ENCODE measurements at regions not wholly inside any gene's neighbourhood (a gene's known extent, or its start where the extent isn't known, plus 50 kb on each side); places are given as distances from the start of the nearest gene placed in this dataset.
"Not testable (repeated sequence)": the region's sequence is repeated elsewhere in the genome, so short reads cannot be mapped to it uniquely, and the experiment has no call there.

DNA sequence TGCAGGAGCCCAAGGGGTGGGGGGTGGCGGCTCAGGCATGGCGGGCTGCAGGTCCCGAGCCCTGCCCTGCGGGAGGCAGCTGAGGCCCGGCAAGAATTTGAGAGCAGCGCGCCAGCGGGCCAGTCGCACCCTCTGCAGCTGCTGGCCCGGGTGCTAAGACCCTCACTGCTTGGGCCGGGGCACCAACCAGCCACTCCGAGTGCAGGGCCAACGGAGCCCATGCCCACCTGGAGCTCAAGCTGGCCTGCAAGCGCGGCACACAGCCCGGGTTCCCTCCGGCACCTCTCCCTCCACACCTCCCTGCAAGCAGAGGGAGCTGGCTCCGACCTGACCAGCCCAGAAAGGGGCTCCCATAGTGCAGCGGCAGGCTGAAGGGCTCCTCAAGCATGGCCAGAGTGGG, 758.2 kb upstream of the INTU start:
- no peak for DNase-seq

DNA sequence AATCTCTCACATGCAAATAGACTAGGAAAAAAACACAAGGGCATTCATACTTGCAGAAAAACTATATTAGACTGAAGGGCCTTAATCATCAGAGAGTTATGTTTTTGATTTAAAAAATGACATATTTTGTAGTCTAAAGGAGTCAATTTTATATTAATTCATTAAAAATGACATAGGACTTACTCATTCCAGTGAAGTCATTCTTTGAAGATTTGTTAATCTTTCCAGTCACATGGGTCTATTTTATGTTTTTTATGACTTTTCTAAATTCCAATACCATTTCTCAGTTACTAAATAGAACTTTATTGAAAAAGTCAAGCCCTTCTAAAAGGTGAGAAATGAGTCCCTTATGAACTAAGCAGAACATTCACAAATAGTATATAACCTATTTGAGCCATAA, 743.8 kb upstream of the INTU start:
- no peak for DNase-seq

DNA sequence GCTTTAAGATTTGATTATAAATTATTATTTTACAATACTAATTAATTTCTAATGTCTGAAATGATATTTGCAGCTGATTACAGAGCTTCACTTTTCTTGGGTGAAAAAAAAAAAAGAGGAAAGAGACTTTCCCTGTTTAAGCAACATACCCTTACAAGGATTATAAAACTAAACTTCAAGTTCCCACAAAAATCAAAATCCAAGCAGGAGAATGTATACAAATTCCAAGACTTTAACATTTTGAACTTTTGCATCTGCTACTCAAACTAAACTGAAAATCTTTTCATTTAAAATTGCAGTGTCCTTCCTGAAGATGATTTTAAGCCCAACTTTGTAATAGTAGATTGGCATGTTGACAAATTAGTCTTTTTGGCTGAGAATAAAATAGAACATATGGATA, 742.4 kb upstream of the INTU start:
- DNase-seq, result no peak

DNA sequence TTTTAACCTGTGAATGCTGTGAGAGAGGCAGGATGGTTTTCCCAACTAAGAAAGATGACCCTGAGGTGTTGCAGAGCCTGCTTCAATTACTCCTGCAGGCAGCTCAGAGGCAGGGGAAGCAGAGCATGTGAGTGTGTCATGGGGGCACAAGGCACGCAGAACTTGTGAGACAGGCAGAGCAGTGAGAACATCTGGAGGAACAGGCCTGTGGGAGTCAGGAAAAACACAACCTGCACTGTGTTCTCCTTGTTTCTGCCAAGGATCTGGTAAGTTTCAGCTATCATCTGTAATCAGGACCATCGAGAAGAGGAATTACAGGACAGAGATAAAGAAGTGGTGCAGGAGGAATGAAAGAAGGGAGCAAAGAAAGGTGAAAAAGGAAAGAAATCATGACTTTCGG, 741.8 kb upstream of the INTU start:
- DNase-seq, result no peak

DNA sequence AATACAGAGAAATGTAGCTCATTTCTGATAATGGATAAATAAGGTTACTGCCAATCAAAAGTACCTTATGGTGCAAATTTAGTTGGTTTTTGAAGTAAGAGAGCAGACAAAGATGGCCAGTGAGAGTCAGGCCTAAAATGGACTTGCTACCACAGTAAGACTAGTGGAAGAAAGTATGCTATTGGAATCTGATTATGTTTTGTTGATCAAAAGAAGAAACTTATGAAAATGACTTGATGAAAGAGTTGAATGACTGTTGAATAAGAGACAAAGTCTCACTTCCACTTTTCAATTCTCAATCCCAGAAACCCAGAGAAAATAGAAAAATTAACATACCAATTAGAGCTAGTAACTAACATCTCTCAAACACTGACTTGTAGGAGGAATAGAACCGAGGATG, 737.8 kb upstream of the INTU start:
- no peak for DNase-seq

DNA sequence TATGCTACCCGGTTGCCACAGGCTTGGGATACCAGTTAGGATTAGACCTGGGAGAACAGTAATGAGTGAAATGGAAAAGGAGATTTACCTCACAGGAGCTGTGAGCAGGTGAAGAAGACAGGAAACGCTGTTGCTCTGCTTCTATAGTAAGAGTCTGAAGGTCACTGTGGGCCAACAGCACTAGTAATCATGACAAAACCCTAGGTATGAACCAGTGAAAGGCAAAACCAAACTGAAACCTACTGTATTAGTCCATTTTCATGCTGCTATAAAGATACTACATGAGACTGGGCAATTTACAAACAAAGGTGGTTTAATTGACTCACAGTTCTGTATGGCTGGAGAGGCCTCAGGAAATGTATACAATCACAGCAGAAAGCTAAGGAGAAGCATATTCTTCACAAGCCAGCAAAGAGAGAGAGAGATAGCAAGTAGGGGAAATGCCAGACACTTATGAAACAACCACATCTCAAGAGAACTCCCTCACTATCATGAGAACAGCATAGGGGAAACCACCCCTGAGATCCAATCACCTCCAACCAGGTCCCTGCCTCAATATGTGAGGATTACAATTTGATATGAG, 736.7 kb upstream of the INTU start:
- no peak for DNase-seq

DNA sequence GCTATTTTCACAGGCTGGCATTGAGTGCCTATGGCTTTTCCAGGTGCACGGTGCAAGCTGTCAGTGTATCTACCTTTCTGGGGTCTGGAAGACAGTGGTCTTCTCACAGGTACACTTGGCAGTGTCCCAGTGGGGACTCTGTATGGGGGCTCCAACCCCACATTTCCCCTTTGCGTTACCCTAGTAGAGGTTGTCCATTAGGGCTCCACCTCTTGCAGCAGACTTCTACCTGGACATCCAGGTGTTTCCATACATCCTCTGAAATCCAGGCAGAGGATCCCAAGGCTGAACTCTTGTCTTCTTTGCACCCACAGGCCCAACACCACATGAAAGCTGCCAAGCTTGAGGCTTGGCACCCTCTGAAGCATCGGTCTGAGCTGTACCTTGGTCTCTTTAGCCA, 735.7 kb upstream of the INTU start:
- no peak for DNase-seq

DNA sequence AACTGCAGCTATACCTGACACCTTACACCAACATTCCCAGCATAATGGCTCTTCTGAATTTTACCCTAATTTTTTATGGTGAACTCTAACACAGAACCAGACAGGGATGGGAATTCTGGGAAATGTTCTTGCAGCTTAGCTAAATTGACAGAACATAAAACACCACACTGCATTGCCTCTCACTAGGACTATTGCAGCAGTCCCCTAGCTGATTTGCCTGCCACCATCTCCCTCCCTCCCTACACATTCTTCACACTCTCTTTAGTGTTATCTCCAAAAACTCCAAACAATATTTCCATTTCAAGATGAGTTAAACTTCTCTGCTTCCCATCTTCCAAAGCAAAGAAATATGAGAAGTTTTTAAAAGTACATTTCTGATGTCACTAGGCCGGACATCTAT, 733.9 kb upstream of the INTU start:
- DNase-seq, result no peak

DNA sequence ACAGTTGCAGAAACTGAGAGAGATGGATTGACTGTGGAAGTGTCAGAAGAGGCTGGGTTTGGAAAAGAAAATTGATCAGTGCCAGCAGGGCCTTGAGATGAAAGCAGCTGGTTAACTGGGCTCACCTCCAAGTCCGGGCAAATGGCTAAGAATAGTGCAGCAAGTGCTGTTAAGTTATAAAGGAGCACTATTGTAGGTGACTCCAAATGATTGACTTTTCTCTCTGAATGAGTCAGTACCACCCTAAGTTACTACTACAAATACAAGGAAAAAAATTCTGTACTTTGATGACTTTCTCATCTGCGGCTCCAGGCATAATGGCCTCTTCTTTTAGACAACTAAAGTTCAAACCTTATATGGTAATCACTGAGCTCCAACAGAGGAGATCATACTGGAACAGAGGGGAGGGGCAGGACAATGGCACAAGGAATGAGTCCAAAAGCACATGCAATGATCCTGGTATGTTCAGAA, 733.4 kb upstream of the INTU start:
- DNase-seq, result peak in 5 of 14 donors; percentile 1 to 29 (median 4)

DNA sequence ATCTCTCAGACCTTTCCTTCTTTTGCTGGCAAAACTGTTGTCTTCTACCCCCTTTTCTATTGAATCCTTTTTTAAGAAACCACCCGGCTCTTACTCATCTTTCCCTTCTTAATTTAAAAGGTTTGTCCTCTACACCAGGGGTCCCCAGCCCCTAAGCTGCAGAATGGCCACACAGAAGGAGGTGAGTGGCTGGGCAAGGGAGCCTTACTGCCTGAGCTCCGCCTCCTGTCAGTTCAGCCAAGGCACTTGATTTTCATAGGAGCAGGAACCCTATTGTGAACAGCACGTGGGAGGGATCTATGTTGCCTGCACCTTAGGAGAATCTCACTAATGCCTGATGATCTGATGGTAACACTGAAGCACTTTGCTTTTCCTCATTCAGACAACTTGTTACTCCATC, 726.3 kb upstream of the INTU start:
- DNase-seq, result no peak

DNA sequence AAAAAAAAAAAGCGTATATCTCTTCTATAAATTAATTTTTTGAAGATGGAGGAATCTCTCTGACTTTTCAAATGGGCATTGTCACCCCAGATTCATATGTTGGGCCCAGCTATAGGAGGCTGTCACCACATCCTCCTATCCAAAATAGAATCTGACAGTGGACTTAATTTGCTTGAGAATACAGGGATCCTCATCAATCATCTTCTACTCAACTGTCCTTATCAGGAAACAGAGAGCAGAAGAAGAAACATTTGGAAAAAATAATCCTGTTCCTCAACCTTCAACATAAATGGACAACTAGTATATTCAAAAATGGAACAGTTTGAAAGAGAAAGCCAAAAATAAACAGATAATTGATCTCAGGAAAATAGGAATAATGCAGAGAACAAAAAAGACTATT, 725.4 kb upstream of the INTU start:
- no peak for DNase-seq

DNA sequence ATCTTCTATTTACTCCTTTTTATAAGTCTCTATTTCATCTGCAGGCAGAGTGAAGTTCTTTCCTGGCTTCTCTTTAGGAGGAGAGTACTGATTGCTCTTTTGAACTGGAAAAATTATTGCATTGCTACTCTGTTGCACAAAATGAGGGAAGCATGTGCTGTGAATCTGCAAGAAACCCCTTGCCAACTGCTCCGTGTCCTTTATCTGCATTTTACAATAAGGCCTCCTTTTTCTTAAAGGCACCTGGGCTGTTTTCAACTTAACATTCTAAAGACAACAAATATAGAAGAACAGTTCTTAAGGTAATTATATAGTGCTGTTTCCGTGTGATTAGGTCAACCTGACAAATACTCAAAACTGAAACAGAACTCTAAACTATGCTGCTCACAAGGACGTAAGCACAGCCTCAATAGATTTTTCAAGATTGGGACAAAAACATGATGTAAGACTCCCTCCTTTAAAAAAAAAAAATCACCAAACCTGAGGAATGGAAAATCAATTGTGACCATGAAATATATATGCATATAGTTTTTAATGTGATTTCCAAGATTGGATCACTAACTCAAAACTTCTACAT, 716.6 kb upstream of the INTU start:
- no peak for DNase-seq

DNA sequence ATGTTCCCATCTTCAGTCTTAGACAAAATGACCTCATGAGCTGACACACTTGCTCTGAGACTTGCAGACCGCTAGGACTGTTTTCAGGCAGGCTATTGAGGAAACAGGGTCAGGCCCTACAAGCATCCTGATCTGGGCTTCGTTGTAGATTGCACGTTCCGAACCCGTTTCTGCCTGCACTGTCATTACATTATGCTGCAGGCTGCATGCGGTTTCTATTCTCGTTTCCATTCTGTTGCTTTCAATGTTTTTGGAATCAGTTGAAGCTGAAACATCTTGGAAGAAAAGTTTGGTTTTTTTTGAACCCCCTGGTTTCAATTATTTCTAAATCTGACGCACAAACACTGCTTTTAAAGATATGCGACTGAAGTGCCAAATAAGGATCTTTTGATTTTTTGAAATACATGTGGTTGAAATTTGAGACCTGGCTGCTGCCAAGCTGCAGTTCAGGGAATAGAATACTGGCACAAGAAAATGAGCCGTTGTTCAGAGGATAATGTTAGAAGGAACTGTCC, 716.1 kb upstream of the INTU start:
- no peak for DNase-seq

DNA sequence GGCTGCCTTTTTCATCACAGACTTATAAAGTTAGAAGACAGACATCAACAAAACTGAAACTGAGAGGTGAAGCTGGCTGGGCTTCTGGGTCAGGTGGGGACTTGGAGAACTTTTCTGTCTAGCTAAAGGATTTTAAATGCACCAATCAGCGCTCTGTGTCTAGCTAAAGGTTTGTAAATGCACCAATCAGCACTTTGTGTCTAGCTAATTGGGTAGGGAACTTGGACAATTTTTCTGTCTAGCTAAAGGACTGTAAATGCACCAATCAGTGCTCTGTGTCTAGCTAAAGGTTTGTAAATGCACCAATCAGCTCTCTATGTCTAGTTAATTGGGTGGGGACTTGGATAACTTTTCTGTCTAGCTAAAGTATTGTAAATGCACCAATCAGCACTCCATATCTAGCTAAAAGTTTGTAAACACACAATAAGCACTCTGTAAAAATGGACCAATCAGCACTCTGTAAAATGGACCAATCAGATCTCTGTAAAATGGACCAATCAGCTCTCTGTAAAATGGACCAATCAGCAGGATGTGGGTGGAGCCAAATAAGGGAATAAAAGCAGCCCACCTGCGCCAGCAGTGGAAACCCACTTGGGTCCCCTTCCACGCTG, 710.3 kb upstream of the INTU start:
- DNase-seq, result not testable (repeated sequence)

DNA sequence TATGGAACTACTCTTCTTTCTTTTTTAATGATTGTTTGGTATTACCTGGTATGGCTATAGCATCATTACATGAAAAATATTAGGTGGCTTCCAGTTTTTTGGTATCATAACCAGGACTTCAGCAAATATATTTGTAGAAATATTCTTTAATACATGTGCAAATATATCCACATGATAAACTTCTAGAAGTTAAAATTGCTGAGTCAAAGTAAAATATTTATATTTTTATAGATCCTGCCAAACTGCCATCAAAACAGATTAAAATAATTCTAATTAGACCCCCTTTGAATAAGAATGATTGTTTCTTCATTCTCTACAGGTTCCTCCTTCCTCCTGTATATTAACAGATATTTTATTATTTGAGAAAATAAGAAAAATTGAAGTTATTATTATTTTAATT, 708.5 kb upstream of the INTU start:
- no peak for DNase-seq

DNA sequence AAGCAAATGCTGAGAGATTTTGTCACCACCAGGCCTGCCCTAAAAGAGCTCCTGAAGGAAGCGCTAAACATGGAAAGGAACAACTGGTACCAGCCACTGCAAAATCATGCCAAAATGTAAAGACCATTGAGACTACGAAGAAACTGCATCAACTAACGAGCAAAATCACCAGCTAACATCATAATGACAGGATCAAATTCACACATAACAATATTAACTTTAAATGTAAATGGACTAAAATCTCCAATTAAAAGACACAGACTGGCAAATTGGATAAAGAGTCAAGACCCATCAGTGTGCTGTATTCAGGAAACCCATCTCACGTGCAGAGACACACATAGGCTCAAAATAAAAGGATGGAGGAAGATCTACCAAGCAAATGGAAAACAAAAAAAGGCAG, 702.7 kb upstream of the INTU start:
- DNase-seq, result not testable (repeated sequence)

DNA sequence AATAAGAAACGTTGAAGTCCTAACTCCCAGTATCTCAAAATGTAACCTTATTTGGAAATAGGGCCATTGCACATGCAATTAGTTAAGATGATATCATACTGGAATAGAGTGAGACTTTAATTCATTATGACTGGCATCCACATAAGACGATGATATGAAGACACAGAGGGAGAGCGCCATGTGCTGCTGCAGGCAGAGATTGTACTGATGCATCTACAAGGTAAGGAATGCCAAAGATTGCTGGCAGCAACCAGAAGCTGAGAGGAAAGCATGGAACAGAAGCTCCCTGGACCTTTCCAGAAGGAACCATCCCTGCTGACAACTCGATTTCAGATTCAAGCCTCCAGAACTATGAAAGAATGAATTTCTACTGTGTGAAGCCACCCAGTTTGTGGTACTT, 697.0 kb upstream of the INTU start:
- DNase-seq, result no peak

DNA sequence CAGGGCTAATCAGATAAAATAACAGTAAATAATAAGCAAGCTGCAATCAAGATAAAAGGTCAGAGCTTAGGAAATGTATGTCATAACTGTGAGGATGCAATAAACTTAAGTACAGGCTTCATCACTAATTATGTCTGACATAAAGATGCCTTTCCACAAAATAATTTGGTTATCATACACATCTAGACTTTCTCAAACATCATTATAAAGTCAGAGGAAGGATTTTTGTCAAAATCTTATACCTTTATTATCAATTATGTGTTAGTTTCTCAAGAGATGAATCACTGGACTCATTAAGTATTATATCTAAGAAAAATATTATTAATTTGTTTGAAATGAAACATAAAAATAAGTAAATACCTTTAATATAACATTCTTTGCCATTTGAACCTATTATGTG, 695.4 kb upstream of the INTU start:
- DNase-seq, result no peak

DNA sequence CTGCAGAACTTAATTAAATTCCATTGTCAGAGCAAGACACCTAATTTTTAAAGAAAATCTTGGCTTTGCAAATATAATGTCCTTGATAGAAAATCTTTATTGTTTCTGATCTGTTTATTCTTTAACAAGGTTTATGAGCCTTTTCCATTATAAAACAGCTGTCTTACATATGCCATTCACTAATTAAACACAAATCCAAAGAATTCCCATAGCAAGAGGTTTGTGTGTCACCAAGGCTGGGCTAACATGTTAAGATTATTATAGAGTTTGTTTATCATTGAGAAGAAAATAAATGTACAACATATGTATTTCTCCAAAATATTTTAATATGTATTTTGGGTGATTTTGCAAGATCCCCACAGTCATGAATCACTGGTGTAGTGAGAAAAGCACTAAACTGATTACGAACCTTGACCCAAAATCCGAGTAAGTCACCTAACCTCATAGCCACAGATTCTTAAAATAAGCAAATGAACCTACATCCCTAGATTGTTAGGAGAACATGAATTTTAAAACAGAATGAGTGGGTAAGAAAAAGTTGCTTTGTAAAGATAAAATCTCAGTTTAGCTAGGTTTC, 694.8 kb upstream of the INTU start:
- no peak for DNase-seq

DNA sequence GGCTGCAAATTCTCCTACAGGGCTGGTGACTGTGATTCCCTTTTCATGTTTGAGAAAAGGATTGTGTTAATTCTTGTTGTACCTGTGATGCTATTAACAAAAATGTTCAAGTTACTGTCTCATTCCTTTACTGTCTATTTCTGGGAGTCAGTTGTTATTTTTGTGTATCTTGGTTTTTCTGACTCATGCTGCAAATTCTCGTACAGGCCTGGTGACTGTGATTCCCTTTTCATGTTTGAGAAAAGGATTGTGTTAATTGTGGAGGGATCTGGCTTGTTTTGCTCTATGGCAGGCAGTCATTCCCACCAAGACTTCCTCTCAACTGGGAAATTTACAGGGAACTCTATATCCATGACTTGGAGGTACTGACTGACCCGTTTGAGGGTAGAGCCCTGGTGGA, 693.4 kb upstream of the INTU start:
- no peak for DNase-seq

DNA sequence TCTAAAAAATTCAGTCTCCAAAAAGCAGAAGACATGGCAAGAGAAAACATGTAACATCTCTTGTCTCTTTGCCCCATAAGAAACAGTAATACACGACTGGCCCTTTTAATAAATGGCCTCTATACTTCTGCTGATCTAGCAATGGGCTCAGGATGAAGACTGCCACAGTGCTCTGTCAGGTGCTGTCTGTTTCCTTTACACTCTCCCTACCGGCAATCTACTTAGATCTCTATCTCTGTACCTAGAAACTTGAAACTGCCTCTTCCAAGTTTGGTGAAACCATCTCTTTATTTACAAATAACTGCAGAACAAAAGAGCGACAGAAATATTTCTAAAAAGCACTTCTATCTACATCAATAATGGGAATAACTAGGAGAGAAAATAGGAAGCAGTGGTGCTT, 685.2 kb upstream of the INTU start:
- no peak for DNase-seq

DNA sequence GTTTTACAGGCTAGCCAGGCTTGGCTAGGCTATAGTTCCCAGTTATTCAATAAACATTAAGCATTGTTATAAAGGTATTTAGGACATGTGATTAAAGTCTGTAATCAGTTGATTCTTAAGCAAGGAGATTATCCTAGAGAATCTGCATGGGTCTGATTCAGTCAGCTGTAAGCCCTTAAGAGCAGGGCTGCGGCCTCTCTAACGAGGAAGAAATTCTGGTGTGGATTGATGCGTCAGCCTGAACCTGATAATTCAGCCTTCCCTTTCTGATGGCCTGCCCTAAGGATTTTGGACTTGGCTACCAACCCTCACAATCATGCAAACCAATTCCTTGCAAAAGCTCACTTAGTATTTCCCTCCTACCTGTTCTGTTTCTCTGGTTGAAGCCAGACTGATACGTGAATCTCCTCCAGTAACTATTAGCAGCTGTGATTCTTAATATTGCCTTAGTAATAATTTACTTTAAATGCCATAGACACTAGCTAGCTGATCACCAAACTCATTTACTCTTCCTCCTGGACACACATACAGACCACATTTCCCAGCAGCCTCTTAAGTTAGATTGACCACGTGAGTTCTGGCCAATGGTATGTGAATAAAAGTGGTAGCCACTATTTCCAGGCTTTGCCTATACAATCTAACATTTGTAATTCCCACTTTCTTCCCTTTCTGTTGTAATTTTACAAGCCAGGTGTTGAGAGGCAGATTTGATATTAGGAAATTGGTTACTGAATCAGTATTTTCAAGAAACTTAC, 678.0 kb upstream of the INTU start:
- no peak for DNase-seq

Measured in C1 segment of cervical spinal cord (tissue), 14 donors.